NCI-H82 (cell line): ENCODE measurements at regions not wholly inside any gene's neighbourhood (a gene's known extent, or its start where the extent isn't known, plus 50 kb on each side); places are given as distances from the start of the nearest gene placed in this dataset.
"Not testable (repeated sequence)": the region's sequence is repeated elsewhere in the genome, so short reads cannot be mapped to it uniquely, and the experiment has no call there.

Source experiments
- DNase-seq: peaks from one replicate; lab custom pipeline; 2025; lab: John Stamatoyannopoulos, UW

DNA sequence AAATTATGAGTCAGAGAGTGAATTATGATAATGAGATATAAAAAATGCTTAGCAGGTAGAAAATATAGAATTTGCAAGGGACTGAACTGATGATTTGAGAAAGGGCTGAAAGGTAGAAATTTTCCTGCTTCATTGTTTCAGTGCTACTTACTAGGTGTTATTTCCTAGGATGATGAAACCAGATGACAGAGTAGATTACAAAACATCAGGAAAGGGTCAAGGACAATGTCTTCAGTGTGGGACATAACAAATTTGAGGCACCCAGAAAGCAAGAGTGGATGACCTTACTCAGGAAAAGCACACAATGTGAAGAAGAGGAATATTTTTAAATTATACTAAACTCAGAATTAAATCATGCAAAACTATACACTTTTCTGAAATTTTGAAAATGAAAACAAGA lies 102.1 kb downstream of the SHCBP1 start:
- DNase-seq = no peak

GRCh38 chr16:46496701-46497100 lies 124.5 kb downstream of the SHCBP1 start:
- no peak for DNase-seq

- DNase-seq = peak; percentile 7
These were observed 138.3 kb downstream of the SHCBP1 start for GRCh38 chr16:46482895-46483294.

DNA sequence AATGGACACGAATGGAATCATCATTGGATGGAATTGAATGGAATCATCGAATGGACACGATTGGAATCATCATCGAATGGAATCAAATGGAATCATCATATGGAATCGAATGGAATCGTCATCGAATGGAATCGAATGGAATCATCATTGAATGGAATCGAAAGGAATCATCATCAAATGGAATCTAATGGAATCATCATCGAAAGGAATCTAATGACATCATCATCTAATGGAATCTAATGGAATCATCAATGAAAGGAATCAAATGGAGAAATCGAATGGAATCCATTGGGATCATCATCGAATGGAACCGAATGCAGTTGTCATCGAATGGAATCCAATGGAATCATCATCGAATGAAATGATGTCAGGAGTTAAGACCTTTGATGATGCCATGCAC lies 154.9 kb downstream of the SHCBP1 start:
- DNase-seq = no peak

DNA sequence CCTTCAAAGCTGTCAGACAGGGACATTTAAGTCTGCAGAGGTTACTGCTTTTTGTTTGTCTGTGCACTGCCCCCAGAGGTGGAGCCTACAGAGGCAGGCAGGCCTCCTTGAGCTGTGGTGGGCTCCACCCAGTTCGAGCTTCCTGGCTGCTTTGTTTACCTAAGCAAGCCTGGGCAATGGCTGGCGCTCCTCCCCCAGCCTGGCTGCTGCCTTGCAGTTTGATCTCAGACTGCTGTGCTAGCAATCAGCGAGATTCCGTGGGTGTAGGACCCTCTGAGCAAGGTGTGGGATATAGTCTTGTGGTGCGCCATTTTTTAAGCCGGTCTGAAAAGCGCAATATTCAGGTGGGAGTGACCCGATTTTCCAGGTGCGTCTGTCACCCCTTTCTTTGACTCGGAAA lies 166.4 kb downstream of the SHCBP1 start:
- not testable (repeated sequence) for DNase-seq

GRCh38 chr16:46428108-46429061 lies 192.8 kb downstream of the SHCBP1 start:
- DNase-seq = no peak

GRCh38 chr16:46427340-46428107 lies 193.7 kb downstream of the SHCBP1 start:
- DNase-seq = no peak

DNA sequence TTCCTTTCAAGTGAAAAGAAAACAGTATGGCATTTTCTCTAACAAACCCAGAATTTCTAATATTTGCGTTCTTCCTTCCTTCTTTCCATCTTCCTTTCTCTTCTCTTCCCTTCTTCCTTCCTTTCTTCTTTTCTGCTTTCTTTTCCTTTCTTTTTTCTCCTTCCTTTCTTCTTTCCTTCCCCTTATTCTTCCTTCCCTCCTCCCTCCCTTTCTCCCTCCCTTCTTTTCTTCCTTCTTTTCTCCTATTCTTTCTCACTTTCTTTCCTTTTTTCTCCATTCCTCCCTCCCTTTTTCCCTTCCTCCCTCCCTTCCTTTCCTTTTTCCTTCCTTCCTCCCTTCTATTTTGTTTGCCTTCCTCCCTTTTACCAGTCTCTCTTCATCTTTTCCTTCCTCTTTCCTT lies 194.8 kb downstream of the SHCBP1 start:
- no peak for DNase-seq

- no peak for DNase-seq
These were observed 217.2 kb downstream of the SHCBP1 start for GRCh38 chr16:46404028-46404427.

- not testable (repeated sequence) for DNase-seq
These were observed 222.6 kb downstream of the SHCBP1 start for GRCh38 chr16:46398559-46398958.

GRCh38 chr16:46396883-46397270 lies 224.3 kb downstream of the SHCBP1 start:
- DNase-seq = not testable (repeated sequence)

- not testable (repeated sequence) for DNase-seq
These were observed 224.9 kb downstream of the SHCBP1 start for GRCh38 chr16:46396131-46396882.

DNA sequence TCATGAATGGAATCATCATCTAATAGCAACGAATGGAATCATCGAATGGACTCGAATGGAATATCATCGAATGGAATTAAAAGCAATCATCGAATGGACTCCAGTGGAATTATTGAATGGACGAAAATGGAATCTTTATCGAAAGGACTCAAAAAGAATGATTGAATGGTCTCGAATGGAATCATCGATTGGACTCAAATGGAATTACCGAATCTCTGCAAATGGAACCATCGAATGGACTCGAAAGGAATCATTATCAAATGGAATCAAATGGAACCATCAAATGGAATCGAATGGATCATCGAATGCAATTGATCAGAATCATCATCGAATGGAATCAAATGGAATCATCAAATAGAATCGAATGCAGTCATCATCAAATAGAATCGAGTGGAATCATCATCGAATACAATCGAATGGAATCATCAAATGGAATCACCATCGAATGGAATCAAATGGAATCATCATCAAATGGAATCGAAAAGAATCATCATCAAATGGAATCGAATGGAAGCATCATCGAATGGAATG lies 225.7 kb downstream of the SHCBP1 start:
- DNase-seq = not testable (repeated sequence)

- not testable (repeated sequence) for DNase-seq
These were observed 226.2 kb downstream of the SHCBP1 start for GRCh38 chr16:46394963-46395362.

DNA sequence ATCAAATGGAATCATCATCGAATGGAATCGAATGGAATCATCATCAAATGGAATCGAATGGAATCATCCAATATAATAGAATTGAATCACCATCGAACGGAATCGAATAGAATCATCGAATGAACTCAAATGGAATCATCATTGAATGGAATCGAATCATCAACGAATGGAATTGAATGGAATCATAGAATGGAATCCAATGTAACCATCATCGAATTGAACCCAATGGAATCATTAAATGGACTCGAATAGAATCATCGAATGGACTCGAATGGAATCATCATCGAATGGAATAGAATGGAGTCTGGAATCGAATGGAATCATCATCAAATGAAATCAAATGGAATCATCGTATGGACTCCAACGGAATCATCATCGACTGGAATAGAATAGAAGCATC lies 227.0 kb downstream of the SHCBP1 start:
- DNase-seq = not testable (repeated sequence)

- DNase-seq = not testable (repeated sequence)
These were observed 228.1 kb downstream of the SHCBP1 start for GRCh38 chr16:46392930-46393722.

DNA sequence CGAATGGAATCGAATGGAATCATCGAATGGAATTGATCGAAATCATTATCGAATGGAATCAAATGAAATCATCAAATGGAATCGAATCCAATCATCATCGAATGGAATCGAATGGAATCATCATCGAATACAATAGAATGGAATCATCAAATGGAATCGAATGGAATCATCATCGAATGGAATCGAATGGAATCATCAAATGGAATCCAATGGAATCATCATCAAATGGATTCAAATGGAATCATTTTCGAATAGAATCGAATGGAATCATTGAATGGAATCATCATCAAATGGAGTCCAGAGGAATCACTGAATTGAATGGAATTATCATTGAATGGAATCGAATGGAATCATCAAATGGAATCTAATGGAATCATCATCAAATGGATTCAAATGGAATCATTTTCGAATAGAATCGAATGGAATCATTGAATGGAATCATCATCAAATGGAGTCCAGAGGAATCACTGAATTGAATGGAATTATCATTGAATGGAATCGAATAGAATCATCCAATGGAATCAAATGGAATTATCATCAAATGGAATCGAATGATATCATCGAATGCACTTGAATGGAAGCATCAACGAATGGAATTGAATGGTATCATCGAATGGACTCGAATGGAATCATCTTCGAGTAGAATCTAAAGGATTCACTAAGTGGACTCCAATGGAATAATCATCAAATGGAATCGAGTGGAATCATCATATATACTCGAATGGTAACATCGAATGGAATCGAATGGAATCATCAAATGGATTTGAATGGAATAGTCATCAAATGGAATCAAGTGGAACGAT lies 230.3 kb downstream of the SHCBP1 start:
- DNase-seq = not testable (repeated sequence)

DNA sequence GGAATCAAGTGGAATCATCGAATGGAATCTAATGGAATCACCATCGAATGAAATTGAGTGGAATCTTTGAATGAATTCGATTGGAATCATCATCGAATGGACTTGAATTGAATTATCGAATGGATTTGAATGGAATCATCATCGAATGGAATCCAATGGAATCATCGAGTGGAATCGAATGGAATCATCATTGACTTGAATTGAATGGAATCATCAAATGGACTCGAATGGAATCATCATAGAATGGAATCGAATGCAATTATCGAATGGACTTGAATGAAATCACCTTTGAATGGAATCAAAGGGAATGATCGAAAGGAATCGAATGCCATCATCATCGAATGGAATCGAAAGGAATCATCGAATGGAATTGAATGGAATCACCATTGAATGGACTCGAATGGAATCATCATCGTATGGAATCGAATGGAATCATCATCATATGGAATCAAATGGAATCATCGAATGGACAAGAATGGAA lies 231.6 kb downstream of the SHCBP1 start:
- DNase-seq = not testable (repeated sequence)

- DNase-seq = not testable (repeated sequence)
These were observed 232.2 kb downstream of the SHCBP1 start for GRCh38 chr16:46388939-46389491.

GRCh38 chr16:46388354-46388753 lies 232.8 kb downstream of the SHCBP1 start:
- not testable (repeated sequence) for DNase-seq
